H9 (cell line): ENCODE measurements at regions not wholly inside any gene's neighbourhood (a gene's known extent, or its start where the extent isn't known, plus 50 kb on each side); places are given as distances from the start of the nearest gene placed in this dataset.

Experiments used
- DNase-seq: peaks from one replicate; pipeline ENCODE4 v3.0.0-alpha.2; 2017
- H2AFZ ChIP-seq: one replicate; pipeline ENCODE4 v1.6.1; 2013; ENCODE audit warnings: mild to moderate bottlenecking, low read length, control low read depth, moderate library complexity
- H2AK5ac ChIP-seq: 2 replicates; pipeline ENCODE4 v1.6.1; 2013; ENCODE audit warnings: low read length, control low read depth, mixed read lengths; ENCODE audit not compliant: insufficient read length
- H2BK120ac ChIP-seq: one replicate; pipeline ENCODE4 v1.6.1; 2013; ENCODE audit warnings: low read depth, mild to moderate bottlenecking, low read length, control low read depth, inconsistent platforms; ENCODE audit not compliant: poor library complexity, severe bottlenecking
- H2BK12ac ChIP-seq: 2 replicates; pipeline ENCODE4 v1.6.1; 2013; ENCODE audit warnings: low read length, control low read depth, mixed read lengths, low read depth; ENCODE audit not compliant: insufficient read length
- H2BK15ac ChIP-seq: 2 replicates; pipeline ENCODE4 v1.6.1; 2013; ENCODE audit warnings: low read depth, low read length, control low read depth
- H2BK20ac ChIP-seq: one replicate; pipeline ENCODE4 v1.6.1; 2013; ENCODE audit warnings: low read depth, mild to moderate bottlenecking, low read length, control low read depth, inconsistent platforms; ENCODE audit not compliant: poor library complexity, severe bottlenecking
- H2BK5ac ChIP-seq: 2 replicates; pipeline ENCODE4 v1.6.1; 2013; ENCODE audit warnings: low read length, control low read depth, mixed read lengths; ENCODE audit not compliant: insufficient read length
- H3K14ac ChIP-seq: 2 replicates; pipeline ENCODE4 v1.6.1; 2013; ENCODE audit warnings: low read length, control low read depth; ENCODE audit not compliant: insufficient read depth
- H3K18ac ChIP-seq: 2 replicates; pipeline ENCODE4 v1.6.1; 2013; ENCODE audit warnings: low read depth, mild to moderate bottlenecking, mixed read lengths, low read length, control low read depth; ENCODE audit not compliant: insufficient read length
- H3K23ac ChIP-seq: 2 replicates; pipeline ENCODE4 v1.6.1; 2013; ENCODE audit warnings: low read length, control low read depth, mixed read lengths, low read depth; ENCODE audit not compliant: insufficient read length
- H3K23me2 ChIP-seq: 2 replicates; pipeline ENCODE4 v1.6.1; 2013; ENCODE audit warnings: low read depth, mild to moderate bottlenecking, mixed read lengths, low read length, control low read depth; ENCODE audit not compliant: insufficient read length, poor library complexity, severe bottlenecking
- H3K27ac ChIP-seq: 2 replicates; pipeline ENCODE4 v1.5.1; 2013; ENCODE audit warnings: low read length, control low read depth, mixed read lengths, low read depth; ENCODE audit not compliant: insufficient read length
- H3K27me3 ChIP-seq: 2 replicates; pipeline ENCODE4 v1.6.1; 2013; ENCODE audit warnings: low read length, control low read depth, inconsistent platforms; ENCODE audit not compliant: insufficient read depth
- H3K4ac ChIP-seq: 2 replicates; pipeline ENCODE4 v1.6.1; 2013; ENCODE audit warnings: low read depth, mild to moderate bottlenecking, control low read depth, inconsistent platforms, low read length, moderate library complexity
- H3K4me1 ChIP-seq: 2 replicates; pipeline ENCODE4 v1.6.1; 2013; ENCODE audit warnings: low read length, control low read depth, inconsistent platforms; ENCODE audit not compliant: insufficient read depth
- H3K4me2 ChIP-seq: 2 replicates; pipeline ENCODE4 v1.6.1; 2013; ENCODE audit warnings: low read length, control low read depth, mixed read lengths; ENCODE audit not compliant: insufficient read length, insufficient read depth
- H3K56ac ChIP-seq: 2 replicates; pipeline ENCODE4 v1.6.1; 2013; ENCODE audit warnings: low read depth, mild to moderate bottlenecking, mixed read lengths, low read length, control low read depth; ENCODE audit not compliant: insufficient read length
- H3K79me1 ChIP-seq: 2 replicates; pipeline ENCODE4 v1.6.1; 2013; ENCODE audit warnings: low read depth, mild to moderate bottlenecking, moderate library complexity, low read length, control low read depth, inconsistent platforms; ENCODE audit not compliant: insufficient read depth, poor library complexity, severe bottlenecking
- H3K79me2 ChIP-seq: 2 replicates; pipeline ENCODE4 v1.6.1; 2013; ENCODE audit warnings: low read length, control low read depth, inconsistent platforms; ENCODE audit not compliant: insufficient read depth
- H3K9ac ChIP-seq: 2 replicates; pipeline ENCODE4 v1.6.1; 2013; ENCODE audit warnings: low read length, control low read depth, mixed read lengths; ENCODE audit not compliant: insufficient read length; ENCODE audit errors: extremely low read depth
- H3K9me3 ChIP-seq: one replicate; pipeline ENCODE4 v1.6.1; 2013; ENCODE audit warnings: low read depth, low read length, inconsistent platforms; ENCODE audit not compliant: control insufficient read depth
- H3T11ph ChIP-seq: one replicate; pipeline ENCODE4 v1.6.1; 2013; ENCODE audit warnings: mild to moderate bottlenecking, low read length, control low read depth, inconsistent platforms
- H4K20me1 ChIP-seq: one replicate; pipeline ENCODE4 v1.6.1; 2013; ENCODE audit not compliant: control insufficient read depth, insufficient read length, insufficient read depth
- H4K5ac ChIP-seq: 2 replicates; pipeline ENCODE4 v1.6.1; 2013; ENCODE audit warnings: low read depth, mild to moderate bottlenecking, mixed read lengths, low read length, control low read depth; ENCODE audit not compliant: insufficient read length
- H4K8ac ChIP-seq: replicated peaks from 2 replicates; pipeline ENCODE4 v1.6.1; 2013; ENCODE audit warnings: low read length, control low read depth, mixed read lengths, low read depth; ENCODE audit not compliant: insufficient read length
- H4K91ac ChIP-seq: 2 replicates; pipeline ENCODE4 v1.6.1; 2013; ENCODE audit warnings: low read depth, mild to moderate bottlenecking, moderate library complexity, mixed read lengths, low read length, control low read depth; ENCODE audit not compliant: insufficient read length
- H3K27ac Mint-ChIP-seq, 3 experiments: 2 replicates in 2 of 3; 3 replicates in 1 of 3; pipeline ENCODE4 v1.8.0; 2020 to 2021; ENCODE audit warnings: mixed read lengths in 3 of 3, mild to moderate bottlenecking in 1 of 3, moderate library complexity in 1 of 3
- H3K27me3 Mint-ChIP-seq: 2 replicates; pipeline ENCODE4 v1.8.0; 2021; ENCODE audit warnings: low read depth, mild to moderate bottlenecking, moderate library complexity, mixed read lengths
- H3K36me3 Mint-ChIP-seq, 3 experiments: 2 replicates in 2 of 3; 3 replicates in 1 of 3; pipeline ENCODE4 v1.8.0; 2020 to 2021; ENCODE audit warnings: low read depth in 3 of 3, mixed read lengths in 3 of 3; ENCODE audit not compliant: insufficient read depth in 1 of 3
- H3K4me1 Mint-ChIP-seq, 2 experiments: 2 replicates each; pipeline ENCODE4 v1.8.0; 2020; ENCODE audit warnings: mixed read lengths in 2 of 2
- H3K4me3 Mint-ChIP-seq, 2 experiments: 2 replicates in 1 of 2; 3 replicates in 1 of 2; pipeline ENCODE4 v1.8.0; 2020 to 2021; ENCODE audit warnings: mild to moderate bottlenecking in 2 of 2, mixed read lengths in 2 of 2, moderate library complexity in 1 of 2
- H3K9me3 Mint-ChIP-seq, 2 experiments: 2 replicates in 1 of 2; 3 replicates in 1 of 2; pipeline ENCODE4 v1.8.0; 2020; ENCODE audit warnings: mild to moderate bottlenecking in 2 of 2, mixed read lengths in 2 of 2, moderate library complexity in 1 of 2
- CTCF ChIP-seq: fragments of 200-600 bp; sonication (generic); conservative IDR thresholded peaks from 3 replicates; pipeline ENCODE4 v1.8.0; 2021; ENCODE audit warnings: antibody characterized with exemption, mild to moderate bottlenecking
- WGBS: extraction: QIAGEN DNeasy Blood & Tissue Kit; methylation state at CpG from one replicate; pipeline ENCODE4 v1.1.7; 2013; ENCODE audit warnings: missing lambda C conversion rate, low lambda C conversion rate, mixed read lengths; ENCODE audit not compliant: insufficient read length; ENCODE audit errors: extremely low coverage; 5-methylcytosine and 5-hydroxymethylcytosine counted together

GRCh38 chr7:16270844-16271243 is 150.5 kb downstream of the CRPPA start:
- Histone ChIP-seq H2BK12ac (no peak overlapping the region), H3K9me3 (no peaks in the 10 kb centered on the region), H3K4me1 (no peaks in the 10 kb centered on the region), H2BK5ac (no peak overlapping the region), H3K79me2 (no peaks in the 10 kb centered on the region), H3K23me2 (no peaks in the 10 kb centered on the region), H4K91ac (no peak overlapping the region), H3K23ac (no peak overlapping the region), H3T11ph (no peak overlapping the region), H3K14ac (no peak overlapping the region), H3K27me3 (no peaks in the 10 kb centered on the region), H2AFZ (no peak overlapping the region), H2BK15ac (no peak overlapping the region), H3K18ac (no peak overlapping the region), H2BK120ac (no peak overlapping the region), H2AK5ac (no peak overlapping the region), H2BK20ac (no peak overlapping the region), H4K8ac (no peak overlapping the region), H3K4me2 (no peak overlapping the region), H3K56ac (no peak overlapping the region), H4K5ac (no peak overlapping the region), H3K9ac (no peak overlapping the region), H3K79me1 (no peaks in the 10 kb centered on the region), H3K27ac (no peak overlapping the region), H4K20me1 (no peaks in the 10 kb centered on the region), H3K4ac (no peak overlapping the region)
- H3K9me3 Mint-ChIP-seq, result no peaks in the 10 kb centered on the region
- H3K27me3 Mint-ChIP-seq, result no peaks in the 10 kb centered on the region
- peaks cover 14 to 27% of the 10 kb centered on the region in 2 experiments for H3K4me1 Mint-ChIP-seq
- H3K27ac Mint-ChIP-seq, result no peak overlapping the region
- WGBS, result no CpG with 5 or more reads among the region's 4 CpGs
- DNase-seq, result no peak
- TF ChIP-seq CTCF, result no peak
- H3K4me3 Mint-ChIP-seq, result no peak overlapping the region
- H3K36me3 Mint-ChIP-seq, result no peaks in the 10 kb centered on the region
